ENCODE measurements at regions not wholly inside any gene's neighbourhood (a gene's known extent, or its start where the extent isn't known, plus 50 kb on each side); places are given as distances from the start of the nearest gene placed in this dataset.

DNA sequence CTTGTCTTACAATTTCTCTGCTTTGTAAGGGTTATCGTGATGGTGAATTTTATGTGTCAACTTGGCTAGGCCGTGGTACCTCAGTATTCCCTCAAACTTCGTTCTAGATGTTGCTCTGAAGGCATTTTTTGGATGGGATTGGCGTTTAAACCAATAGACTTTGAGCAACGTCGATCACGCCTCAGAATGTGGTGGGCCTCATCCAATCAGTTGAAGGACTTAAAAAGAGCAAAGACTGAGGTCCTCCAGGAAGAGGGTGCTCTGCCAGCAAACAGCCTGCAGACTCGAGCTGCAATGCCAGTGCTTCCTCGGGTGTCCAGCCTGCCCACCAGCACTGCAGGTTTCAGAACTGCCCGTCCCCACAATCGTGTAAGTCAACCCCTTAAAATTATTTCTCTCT, 145.8 kb upstream of the SALL3 start:
- TF ChIP-seq HMG20A (CRISPR knock-in tag; IDR thresholded peaks at IDR 0.05; ENCODE audit: borderline replicate concordance) (no peak), ZNF546 (CRISPR knock-in tag; conservative IDR thresholded peaks at IDR 0.05) (no peak), ZFP36L2 (CRISPR knock-in tag; IDR thresholded peaks at IDR 0.05) (no peak), FLYWCH1 (CRISPR knock-in tag; IDR thresholded peaks at IDR 0.05) (no peak), ONECUT2 (CRISPR knock-in tag; IDR thresholded peaks at IDR 0.05) (no peak), ZNF10 (CRISPR knock-in tag; IDR thresholded peaks at IDR 0.05; ENCODE audit: borderline replicate concordance, low read depth) (no peak), RARA (CRISPR knock-in tag; IDR thresholded peaks at IDR 0.05) (no peak), ZNF251 (CRISPR knock-in tag; IDR thresholded peaks at IDR 0.05) (no peak), ZNF703 (CRISPR knock-in tag; IDR thresholded peaks at IDR 0.05; ENCODE audit: borderline replicate concordance) (no peak), ARHGAP35 (CRISPR knock-in tag; IDR thresholded peaks at IDR 0.05; ENCODE audit: borderline replicate concordance) (no peak), ZNF878 (CRISPR knock-in tag; IDR thresholded peaks at IDR 0.05) (no peak), SYNCRIP (IDR thresholded peaks at IDR 0.05; ENCODE audit: insufficient read depth, low read depth, low read length) (no peak), SRSF4 (IDR thresholded peaks at IDR 0.05; ENCODE audit: low read depth, low read length, poor library complexity, severe bottlenecking) (no peak)
- TF ChIP-seq, protein P1, sequence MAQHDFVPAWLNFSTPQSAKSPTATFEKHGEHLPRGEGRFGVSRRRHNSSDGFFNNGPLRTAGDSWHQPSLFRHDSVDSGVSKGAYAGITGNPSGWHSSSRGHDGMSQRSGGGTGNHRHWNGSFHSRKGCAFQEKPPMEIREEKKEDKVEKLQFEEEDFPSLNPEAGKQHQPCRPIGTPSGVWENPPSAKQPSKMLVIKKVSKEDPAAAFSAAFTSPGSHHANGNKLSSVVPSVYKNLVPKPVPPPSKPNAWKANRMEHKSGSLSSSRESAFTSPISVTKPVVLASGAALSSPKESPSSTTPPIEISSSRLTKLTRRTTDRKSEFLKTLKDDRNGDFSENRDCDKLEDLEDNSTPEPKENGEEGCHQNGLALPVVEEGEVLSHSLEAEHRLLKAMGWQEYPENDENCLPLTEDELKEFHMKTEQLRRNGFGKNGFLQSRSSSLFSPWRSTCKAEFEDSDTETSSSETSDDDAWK (CRISPR knock-in tag; IDR thresholded peaks at IDR 0.05) = no peak
- TF ChIP-seq, protein P2, sequence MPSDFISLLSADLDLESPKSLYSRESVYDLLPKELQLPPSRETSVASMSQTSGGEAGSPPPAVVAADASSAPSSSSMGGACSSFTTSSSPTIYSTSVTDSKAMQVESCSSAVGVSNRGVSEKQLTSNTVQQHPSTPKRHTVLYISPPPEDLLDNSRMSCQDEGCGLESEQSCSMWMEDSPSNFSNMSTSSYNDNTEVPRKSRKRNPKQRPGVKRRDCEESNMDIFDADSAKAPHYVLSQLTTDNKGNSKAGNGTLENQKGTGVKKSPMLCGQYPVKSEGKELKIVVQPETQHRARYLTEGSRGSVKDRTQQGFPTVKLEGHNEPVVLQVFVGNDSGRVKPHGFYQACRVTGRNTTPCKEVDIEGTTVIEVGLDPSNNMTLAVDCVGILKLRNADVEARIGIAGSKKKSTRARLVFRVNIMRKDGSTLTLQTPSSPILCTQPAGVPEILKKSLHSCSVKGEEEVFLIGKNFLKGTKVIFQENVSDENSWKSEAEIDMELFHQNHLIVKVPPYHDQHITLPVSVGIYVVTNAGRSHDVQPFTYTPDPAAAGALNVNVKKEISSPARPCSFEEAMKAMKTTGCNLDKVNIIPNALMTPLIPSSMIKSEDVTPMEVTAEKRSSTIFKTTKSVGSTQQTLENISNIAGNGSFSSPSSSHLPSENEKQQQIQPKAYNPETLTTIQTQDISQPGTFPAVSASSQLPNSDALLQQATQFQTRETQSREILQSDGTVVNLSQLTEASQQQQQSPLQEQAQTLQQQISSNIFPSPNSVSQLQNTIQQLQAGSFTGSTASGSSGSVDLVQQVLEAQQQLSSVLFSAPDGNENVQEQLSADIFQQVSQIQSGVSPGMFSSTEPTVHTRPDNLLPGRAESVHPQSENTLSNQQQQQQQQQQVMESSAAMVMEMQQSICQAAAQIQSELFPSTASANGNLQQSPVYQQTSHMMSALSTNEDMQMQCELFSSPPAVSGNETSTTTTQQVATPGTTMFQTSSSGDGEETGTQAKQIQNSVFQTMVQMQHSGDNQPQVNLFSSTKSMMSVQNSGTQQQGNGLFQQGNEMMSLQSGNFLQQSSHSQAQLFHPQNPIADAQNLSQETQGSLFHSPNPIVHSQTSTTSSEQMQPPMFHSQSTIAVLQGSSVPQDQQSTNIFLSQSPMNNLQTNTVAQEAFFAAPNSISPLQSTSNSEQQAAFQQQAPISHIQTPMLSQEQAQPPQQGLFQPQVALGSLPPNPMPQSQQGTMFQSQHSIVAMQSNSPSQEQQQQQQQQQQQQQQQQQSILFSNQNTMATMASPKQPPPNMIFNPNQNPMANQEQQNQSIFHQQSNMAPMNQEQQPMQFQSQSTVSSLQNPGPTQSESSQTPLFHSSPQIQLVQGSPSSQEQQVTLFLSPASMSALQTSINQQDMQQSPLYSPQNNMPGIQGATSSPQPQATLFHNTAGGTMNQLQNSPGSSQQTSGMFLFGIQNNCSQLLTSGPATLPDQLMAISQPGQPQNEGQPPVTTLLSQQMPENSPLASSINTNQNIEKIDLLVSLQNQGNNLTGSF (CRISPR knock-in tag; IDR thresholded peaks at IDR 0.05) = no peak
- BruUV-seq (replicated peaks) = no TSS peak
- POLR2A ChIA-PET = no interaction called here
- no peaks in the 10 kb centered on the region for H3K36me3 ChIP-seq (replicated peaks in 1 of 2; ENCODE audit: control insufficient read depth in 1 of 2, insufficient read depth in 2 of 2, low read length in 2 of 2)
- no peak for FAIRE-seq
- H3K79me2 ChIP-seq (ENCODE audit: insufficient read depth, low read length) = no peaks in the 10 kb centered on the region
- H3K27ac ChIP-seq (ENCODE audit: extremely low read length, insufficient read depth, low read length) = no peak overlapping the region
- no peaks in the 10 kb centered on the region for H4K20me1 ChIP-seq (ENCODE audit: insufficient read depth, low read length)
- no peak for ATAC-seq
- H3K4me3 ChIP-seq (replicated peaks in 1 of 3; ENCODE audit: insufficient read depth in 1 of 3, low read depth in 2 of 3, low read length in 3 of 3) = no peak overlapping the region
- peaks cover 0 to 19% of the 10 kb centered on the region in 2 experiments; a peak in 3 of 5 replicates for H3K27me3 ChIP-seq (ENCODE audit: control insufficient read depth in 1 of 2, insufficient read depth in 2 of 2, low read length in 2 of 2)
- no peaks in the 10 kb centered on the region for H3K4me1 ChIP-seq (ENCODE audit: insufficient read depth, low read length)
- no peak overlapping the region for H3K4me2 ChIP-seq (ENCODE audit: low read depth, low read length)
- in situ Hi-C loops (cut with HindIII; ENCODE audit: extremely low pct_ligation_motif_present, low pct_unique_long_range_greater_than_20kb) = no loop called here
- H3K9ac ChIP-seq (ENCODE audit: insufficient read depth, low read depth, low read length) = no peak overlapping the region
- intact Hi-C loops (cut with micrococcal nuclease; ENCODE audit: unreplicated experiment) = no loop called here
- no peak for DNase-seq (ENCODE audit: low spot score)
- 14% methylated on average over 10 of the region's 11 CpGs for WGBS (ENCODE audit: low lambda C conversion rate)
- H3K9me3 ChIP-seq (ENCODE audit: low read length) = no peaks in the 10 kb centered on the region
- CTCF ChIA-PET (ENCODE audit: low intra/inter-chr PET ratio, low total read pairs) = no interaction called here
- no peak overlapping the region for H2AFZ ChIP-seq (ENCODE audit: low read length)

Data from HepG2 (cell line).